GM04504 (cell line): ENCODE measurements at regions not wholly inside any gene's neighbourhood (a gene's known extent, or its start where the extent isn't known, plus 50 kb on each side); places are given as distances from the start of the nearest gene placed in this dataset.
"Not testable (repeated sequence)": the region's sequence is repeated elsewhere in the genome, so short reads cannot be mapped to it uniquely, and the experiment has no call there.

Experiments
- DNase-seq: peaks from one replicate; pipeline ENCODE4 v3.0.0-alpha.2; 2012; ENCODE audit warnings: low read depth

DNA sequence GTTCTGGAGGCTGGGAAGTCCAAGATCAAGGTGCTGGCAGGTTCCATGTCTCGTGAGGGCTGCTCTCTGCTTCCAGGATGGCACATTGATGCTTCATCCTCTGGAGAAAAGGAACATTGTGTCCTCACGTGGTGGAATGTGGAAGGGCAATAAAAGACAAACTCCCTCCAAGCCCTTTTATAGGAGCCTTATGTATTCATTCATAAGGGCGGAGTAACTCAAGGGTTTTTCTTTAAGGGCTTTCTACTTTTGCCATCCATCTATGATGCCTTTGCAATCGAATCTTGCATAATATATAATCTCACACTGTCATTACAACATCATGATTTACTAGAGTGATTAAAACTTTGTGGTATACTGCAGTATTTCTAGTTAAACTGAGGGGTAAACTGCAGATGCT lies 132.7 kb upstream of the DDHD1 start:
- DNase-seq, result no peak

GRCh38 chr14:53285064-53285463 lies 131.9 kb upstream of the DDHD1 start:
- no peak for DNase-seq

DNA sequence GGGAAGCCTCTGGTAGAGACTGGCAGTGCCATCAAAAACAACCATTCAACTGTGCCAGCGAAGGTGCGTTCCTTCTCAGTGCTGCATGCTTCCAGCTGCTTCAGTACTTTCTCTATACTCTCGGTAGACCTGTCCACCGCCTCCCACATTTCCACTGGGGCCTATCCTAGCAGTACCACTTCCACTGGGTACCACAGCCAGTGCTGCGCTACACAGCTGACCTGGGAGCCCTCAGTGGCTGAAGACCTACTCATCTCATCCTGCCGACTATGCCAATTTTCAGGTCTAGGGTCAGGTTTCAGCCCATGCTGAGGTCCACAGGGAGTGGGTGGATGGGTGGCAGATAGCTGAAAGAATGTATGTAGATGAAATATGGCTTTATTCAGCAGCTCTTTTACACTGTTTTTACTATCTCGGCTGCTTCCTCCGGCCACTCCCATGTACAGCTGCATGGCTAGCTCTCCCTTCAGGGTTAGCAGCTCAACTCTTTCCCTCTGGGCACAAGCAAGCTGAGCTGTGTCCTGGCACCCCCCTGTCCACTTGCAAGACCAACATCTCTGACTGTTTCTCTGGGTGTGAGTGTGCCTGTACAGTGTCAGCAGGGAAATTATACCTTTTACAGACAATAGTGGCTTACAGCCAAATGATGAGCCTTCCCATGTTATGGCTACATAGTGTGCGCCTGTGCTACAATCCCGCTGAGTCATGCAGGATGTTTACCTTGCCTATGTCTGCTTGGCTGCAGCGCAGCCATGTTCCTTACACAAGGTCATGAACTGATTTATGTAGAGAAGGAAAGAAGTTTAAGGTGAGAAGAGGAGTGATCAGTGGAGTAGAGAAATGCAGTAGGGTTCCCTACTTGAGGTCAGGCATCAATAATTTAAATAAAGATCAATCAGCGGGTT lies 125.7 kb upstream of the DDHD1 start:
- no peak for DNase-seq

GRCh38 chr14:53273671-53274072 lies 120.5 kb upstream of the DDHD1 start:
- no peak for DNase-seq

GRCh38 chr14:53265025-53265424 lies 111.9 kb upstream of the DDHD1 start:
- DNase-seq, result no peak

GRCh38 chr14:53260928-53261327 lies 107.8 kb upstream of the DDHD1 start:
- no peak for DNase-seq

DNA sequence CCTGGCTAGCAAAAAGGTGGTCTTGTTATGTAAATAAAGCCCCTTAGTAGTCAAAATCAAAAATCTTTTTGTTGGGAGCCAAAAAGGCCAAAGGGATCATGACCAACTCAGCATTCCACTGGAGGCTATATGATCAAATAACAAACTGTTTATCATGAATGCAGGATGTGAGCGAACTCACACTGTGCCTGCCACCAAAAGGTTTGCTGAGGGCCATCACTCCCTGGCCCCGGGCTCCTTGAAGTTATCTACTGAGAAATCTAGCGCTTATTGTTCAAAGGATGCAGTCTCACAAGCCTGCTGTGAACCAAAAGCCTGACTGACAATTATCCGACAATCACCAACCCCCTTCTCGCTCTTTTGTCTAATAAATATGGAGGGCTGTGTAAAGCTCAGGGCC lies 107.2 kb upstream of the DDHD1 start:
- DNase-seq, result no peak

- no peak for DNase-seq
Measured at GRCh38 chr14:53252141-53252540, 99.0 kb upstream of the DDHD1 start.

GRCh38 chr14:53249059-53249458 lies 95.9 kb upstream of the DDHD1 start:
- no peak for DNase-seq

- DNase-seq, result no peak
Measured at GRCh38 chr14:53247596-53248370, 94.7 kb upstream of the DDHD1 start.

- not testable (repeated sequence) for DNase-seq
Measured at GRCh38 chr14:53242898-53243297, 89.8 kb upstream of the DDHD1 start.

- no peak for DNase-seq
Measured at GRCh38 chr14:53237488-53237887, 84.4 kb upstream of the DDHD1 start.

DNA sequence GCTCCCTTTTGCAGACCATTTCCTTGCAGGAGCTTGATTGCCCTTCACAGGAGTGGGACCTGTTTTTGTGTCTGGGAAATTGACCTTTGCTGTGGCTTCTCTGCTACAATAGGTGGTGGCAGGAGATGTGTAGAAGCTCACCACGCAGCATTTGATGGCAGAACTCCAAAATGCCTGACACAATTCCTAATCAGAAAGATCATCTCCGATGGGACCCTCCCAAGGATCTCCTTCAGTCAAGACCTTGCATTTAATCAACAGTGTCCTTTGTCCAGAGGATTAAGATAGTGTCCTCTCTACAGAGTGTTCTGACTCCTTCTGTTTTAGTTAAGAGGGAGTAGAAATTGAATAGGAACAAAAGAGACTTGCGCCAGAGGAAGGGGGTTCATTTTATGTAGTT lies 83.6 kb upstream of the DDHD1 start:
- DNase-seq, result no peak

DNA sequence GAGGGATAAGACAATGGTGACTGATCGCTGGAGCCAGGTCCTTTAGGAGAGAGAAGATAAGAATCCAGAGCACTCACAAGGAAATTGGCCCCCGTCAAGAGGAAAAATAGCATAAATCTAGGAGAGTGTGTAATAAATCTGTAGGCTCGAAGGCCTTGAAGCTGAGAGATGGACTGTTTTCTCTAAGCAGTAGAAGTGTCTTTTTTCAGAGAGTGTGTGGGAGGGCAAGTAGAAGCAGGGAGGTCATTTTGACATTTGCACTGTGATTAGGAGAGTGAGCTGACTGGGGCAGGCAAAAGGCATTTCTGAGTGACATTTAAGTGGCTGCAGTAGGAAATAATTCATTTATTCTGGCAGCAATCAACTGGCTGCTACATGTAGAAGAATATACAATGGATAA lies 78.0 kb upstream of the DDHD1 start:
- no peak for DNase-seq

- DNase-seq, result no peak
Measured at GRCh38 chr14:53228966-53229365, 75.8 kb upstream of the DDHD1 start.

GRCh38 chr14:53227154-53227718 lies 74.1 kb upstream of the DDHD1 start:
- no peak for DNase-seq

DNA sequence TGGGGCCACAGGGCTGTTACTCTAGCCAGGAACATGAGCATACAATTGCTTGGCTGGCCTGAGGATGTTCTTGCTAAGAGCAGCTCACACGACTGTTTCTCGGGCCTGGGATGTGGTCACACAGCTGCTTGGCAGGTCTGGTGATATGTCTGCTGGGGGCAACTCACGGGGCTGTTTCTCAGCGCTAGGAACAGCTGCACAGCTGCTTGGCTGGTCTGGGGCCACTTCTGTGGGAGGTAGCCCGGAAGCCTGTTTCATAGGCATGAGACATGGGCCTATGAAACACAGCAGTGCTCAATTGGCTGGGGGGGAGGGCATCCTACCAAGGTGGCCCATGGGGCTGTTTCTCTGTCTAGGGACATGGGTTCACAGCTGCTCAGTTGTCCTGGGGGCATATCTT lies 73.4 kb upstream of the DDHD1 start:
- no peak for DNase-seq

DNA sequence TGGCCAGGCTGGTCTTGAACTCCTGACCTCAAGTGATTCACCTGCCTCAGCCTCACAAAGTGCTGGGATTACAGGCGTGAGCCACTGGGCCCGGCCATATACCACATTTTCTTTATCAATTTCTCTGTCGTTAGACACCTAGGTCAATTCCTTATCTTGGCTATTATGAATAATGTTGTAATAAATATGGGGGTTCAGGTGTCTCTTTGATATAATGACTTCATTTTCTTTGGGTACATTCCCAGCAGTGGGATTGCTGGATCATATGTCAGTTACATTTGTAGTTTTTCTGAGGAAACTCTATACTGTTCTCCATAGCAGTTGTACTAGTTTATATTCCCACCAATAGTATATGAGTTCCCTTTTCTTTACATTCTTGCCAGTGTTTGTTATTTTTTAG lies 67.8 kb upstream of the DDHD1 start:
- no peak for DNase-seq

DNA sequence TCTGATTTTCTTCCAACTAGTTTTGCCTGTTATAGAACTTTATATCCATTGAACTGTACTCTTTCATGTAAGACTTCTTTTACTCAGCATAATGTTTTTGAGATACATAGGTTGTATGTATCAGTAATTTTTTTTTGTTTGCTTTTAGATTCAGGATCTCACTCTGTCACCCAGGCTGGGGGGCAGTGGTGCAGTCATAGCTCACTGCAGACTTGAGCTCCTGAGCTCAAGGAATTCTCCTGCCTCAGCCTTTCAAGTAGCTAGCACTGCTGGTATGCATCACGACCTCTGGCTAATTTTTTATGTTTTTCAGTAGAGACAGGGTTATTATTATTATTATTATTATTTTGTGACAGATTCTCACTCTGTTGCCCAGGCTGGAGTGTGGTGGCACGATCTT lies 65.0 kb upstream of the DDHD1 start:
- DNase-seq, result no peak

DNA sequence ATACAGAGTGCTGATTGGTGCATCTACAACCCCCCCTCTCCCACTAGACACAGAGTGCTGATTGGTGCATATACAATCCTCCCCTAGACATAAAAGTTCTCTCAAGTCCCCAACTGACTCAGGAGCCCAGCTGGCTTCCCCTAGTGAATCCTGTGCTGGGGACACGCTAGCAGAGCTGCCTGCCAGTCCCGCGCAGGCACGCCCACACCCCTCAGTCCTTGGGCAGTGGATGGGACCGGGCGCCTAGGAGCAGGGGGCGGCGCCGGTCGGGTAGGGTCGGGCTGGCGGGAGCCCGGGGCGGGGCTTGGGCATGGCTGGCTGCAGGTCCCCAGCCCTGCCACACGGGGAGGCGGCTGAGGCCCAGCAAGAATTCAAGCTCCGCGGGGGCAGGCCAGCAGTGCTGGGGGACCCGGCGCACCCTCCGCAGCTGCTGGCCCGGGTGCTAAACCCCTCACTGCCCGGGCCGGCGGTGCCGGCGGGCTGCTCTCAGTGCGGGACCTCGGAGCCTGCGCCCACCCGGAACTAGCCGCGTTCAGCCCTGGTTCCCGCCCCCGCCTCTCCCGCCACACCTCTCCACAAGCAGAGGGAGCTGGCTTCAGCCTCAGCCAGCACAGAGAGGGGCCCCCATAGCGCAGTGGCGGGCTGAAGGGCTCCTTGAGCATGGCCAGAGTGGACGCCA lies 64.3 kb upstream of the DDHD1 start:
- DNase-seq, result peak; percentile 6

DNA sequence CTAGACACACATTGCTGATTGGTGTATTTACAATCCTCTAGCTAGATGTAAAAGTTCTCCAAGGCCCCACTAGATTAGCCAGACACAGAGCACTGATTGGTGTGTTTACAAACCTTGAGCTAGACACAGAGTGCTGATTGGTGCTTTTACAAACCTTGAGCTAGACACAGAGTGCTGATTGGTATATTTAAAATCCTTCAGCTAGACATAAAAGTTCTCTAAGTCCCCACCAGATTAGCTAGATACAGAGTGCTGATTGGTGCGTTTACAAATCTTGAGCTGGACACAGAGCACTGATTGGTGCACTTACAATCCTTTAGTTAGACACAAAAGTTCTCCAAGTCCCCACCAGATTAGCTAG lies 63.8 kb upstream of the DDHD1 start:
- DNase-seq, result not testable (repeated sequence)

DNA sequence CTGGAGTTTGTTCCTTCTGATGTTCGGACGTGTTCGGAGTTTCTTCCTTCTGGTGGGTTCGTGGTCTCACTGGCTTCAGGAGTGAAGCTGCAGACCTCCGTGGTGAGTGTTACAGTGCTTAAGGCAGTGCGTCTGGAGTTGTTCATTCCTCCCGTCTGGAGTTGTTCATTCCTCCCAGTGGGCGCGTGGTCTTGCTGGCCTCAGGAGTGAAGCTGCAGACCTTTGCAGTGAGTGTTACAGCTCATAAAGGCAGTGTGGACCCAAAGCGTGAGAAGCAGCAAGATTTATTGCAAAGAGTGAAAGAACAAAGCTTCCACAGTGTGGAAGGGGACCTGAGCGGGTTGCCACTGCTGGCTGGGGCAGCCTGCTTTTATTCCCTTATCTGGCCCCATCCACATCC lies 63.4 kb upstream of the DDHD1 start:
- not testable (repeated sequence) for DNase-seq

- no peak for DNase-seq
Measured at GRCh38 chr14:53215101-53215500, 62.0 kb upstream of the DDHD1 start.
